ENCODE measurements at regions not wholly inside any gene's neighbourhood (a gene's known extent, or its start where the extent isn't known, plus 50 kb on each side); places are given as distances from the start of the nearest gene placed in this dataset.

- no peak for TF ChIP-seq EZH2 (IDR thresholded peaks at IDR 0.05; ENCODE audit: borderline replicate concordance, low read depth, low read length, severe bottlenecking)
- no peak for TF ChIP-seq CTCF (IDR thresholded peaks at IDR 0.05; ENCODE audit: borderline replicate concordance, extremely low read depth, low read length, poor library complexity, severe bottlenecking)
These were observed 88.7 kb upstream of the UBL3 start for GRCh38 chr13:29939158-29939557.
